ENCODE measurements at regions not wholly inside any gene's neighbourhood (a gene's known extent, or its start where the extent isn't known, plus 50 kb on each side); places are given as distances from the start of the nearest gene placed in this dataset.

DNA sequence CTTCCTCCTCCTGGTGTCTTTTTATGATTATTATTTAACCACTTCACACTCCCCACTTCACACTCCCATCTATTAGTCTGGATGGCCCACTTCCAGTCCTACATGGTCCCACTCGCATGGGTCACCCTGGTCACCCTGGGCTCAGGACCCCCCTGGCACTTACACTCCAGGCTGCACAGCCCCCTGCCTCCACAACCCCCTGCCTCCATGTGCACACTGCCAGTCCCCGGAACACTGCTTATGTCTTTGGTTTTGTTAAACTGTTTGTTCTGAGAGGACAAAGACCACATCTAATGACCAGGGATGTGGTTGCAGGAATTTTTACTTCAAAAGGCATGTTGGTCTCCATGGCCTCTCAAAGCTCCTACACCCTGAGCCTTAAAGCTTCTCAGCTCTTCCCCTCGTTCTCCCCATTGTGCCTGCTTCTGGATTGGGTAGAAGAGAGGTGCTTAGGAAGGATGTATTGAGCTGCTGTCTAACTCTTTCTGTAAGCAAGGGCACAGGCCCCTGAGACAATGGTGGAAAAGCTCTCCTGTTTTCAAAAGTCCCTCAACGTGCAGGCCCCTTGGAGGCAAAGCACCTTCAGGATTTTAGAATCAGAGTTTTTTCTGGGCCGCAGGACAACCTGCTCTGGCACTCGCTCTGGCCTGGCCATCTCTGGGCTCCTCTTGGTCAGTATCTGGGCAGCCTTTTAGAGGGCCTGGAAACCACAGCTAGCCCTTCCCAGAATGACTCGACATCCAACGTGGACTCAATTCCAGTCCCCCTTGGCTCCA, 150.0 kb upstream of the HAAO start:
- Histone ChIP-seq H4K20me1 (ENCODE audit: insufficient read depth, low read length) (no peaks in the 10 kb centered on the region), H3K79me2 (ENCODE audit: low read length) (no peaks in the 10 kb centered on the region), H3K4me1 (ENCODE audit: low read length) (no peaks in the 10 kb centered on the region), H2AFZ (ENCODE audit: low read depth, low read length) (no peak overlapping the region), H3K27ac (ENCODE audit: low read length) (no peak overlapping the region), H3K9me3 (ENCODE audit: insufficient read depth, low read length) (no peaks in the 10 kb centered on the region), H3K9ac (ENCODE audit: low read length) (no peak overlapping the region), H3K27me3 (ENCODE audit: low read depth, low read length) (0 out of 2 replicates have a peak, but pooled peaks cover 3% of the 10 kb centered on the region), H3K4me2 (ENCODE audit: low read length) (no peak overlapping the region), H3K4me3 (ENCODE audit: low read length) (no peak overlapping the region), H3K36me3 (replicated peaks; ENCODE audit: low read depth, low read length) (no peaks in the 10 kb centered on the region)
- TF ChIP-seq, protein P1, sequence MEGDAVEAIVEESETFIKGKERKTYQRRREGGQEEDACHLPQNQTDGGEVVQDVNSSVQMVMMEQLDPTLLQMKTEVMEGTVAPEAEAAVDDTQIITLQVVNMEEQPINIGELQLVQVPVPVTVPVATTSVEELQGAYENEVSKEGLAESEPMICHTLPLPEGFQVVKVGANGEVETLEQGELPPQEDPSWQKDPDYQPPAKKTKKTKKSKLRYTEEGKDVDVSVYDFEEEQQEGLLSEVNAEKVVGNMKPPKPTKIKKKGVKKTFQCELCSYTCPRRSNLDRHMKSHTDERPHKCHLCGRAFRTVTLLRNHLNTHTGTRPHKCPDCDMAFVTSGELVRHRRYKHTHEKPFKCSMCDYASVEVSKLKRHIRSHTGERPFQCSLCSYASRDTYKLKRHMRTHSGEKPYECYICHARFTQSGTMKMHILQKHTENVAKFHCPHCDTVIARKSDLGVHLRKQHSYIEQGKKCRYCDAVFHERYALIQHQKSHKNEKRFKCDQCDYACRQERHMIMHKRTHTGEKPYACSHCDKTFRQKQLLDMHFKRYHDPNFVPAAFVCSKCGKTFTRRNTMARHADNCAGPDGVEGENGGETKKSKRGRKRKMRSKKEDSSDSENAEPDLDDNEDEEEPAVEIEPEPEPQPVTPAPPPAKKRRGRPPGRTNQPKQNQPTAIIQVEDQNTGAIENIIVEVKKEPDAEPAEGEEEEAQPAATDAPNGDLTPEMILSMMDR (IDR thresholded peaks at IDR 0.05; ENCODE audit: low read depth, low read length): no peak
- no peak for TF ChIP-seq EZH2phosphoT487 (IDR thresholded peaks at IDR 0.05; ENCODE audit: low read depth)

DNA sequence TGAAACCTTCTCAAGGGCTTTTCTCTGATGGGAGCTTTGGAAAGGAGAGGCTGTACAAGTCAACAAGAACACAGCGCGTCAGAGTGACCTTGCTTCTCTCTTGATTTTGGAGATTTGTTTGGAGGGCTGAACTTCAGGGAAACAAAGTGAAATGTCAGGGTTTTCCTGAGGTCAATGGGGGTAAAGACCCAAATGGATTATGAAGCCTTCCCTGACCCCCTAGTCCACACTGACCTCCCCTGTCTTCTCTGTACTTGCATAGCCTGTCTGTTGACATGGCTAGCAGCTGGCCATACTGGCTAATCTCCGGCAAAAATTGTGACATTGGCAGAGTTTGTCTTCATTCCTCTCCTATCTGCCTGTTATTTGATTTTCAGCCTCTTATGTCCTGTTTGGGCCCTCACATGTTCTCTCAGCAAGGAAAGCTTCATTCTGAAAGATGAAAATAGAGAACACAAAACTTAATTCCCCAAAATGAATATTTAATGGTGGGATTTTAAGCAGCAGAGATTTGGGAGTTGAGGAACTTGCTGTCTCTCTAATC, 149.3 kb upstream of the HAAO start:
- H3K36me3 ChIP-seq (replicated peaks; ENCODE audit: low read depth, low read length): no peaks in the 10 kb centered on the region
- H3K9me3 ChIP-seq (ENCODE audit: insufficient read depth, low read length): no peaks in the 10 kb centered on the region
- no peaks in the 10 kb centered on the region for H4K20me1 ChIP-seq (ENCODE audit: insufficient read depth, low read length)
- H3K4me2 ChIP-seq (ENCODE audit: low read length): no peak overlapping the region
- no peak overlapping the region for H3K9ac ChIP-seq (ENCODE audit: low read length)
- H3K79me2 ChIP-seq (ENCODE audit: low read length): no peaks in the 10 kb centered on the region
- H3K27ac ChIP-seq (ENCODE audit: low read length): no peak overlapping the region
- no peaks in the 10 kb centered on the region for H3K4me1 ChIP-seq (ENCODE audit: low read length)
- H3K4me3 ChIP-seq (ENCODE audit: low read length): no peak overlapping the region
- 0 out of 2 replicates have a peak, but pooled peaks cover 3% of the 10 kb centered on the region for H3K27me3 ChIP-seq (ENCODE audit: low read depth, low read length)
- no peak overlapping the region for H2AFZ ChIP-seq (ENCODE audit: low read depth, low read length)
- TF ChIP-seq, protein P1 (IDR thresholded peaks at IDR 0.05; ENCODE audit: low read depth, low read length): no peak
- TF ChIP-seq EZH2phosphoT487 (IDR thresholded peaks at IDR 0.05; ENCODE audit: low read depth): no peak

DNA sequence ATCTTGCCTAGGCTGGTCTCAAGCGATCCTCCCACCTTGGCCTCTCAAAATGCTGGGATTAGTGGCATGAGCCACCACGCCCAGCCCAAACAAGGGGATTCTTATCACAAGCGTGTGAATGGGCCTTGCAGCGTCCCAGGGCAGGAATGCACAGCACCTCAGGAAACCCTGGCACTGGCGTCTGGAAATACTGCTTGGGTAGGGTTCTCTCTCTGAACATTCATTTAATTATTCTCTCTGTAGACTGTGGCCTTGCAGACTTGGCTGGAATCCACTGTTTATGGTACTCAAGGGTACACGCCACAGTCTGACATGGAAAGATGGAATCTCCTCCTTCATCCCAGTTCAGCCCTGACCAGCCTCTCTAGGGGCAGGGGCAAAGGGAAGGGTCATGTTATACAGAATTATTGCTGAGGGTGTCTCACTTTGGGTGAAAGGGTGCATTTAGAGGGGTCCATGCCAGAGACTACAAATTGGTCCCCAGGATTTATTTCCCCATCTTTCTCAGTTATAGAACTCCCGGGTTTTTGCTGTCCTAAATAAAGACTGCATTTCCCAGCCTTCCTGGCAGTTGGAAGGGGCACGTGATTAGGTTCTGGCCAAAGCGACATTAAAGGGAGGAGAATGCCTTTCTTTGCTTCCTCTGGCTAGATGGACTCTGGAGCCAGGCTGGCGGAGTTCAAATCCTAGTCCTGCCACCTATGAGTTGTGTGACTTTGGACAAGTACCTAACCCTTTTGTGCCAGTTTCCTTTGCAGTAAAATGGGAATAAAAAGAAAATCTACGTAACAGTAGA, 147.2 kb upstream of the HAAO start:
- Histone ChIP-seq H3K27me3 (ENCODE audit: low read depth, low read length) (0 out of 2 replicates have a peak, but pooled peaks cover 3% of the 10 kb centered on the region), H3K79me2 (ENCODE audit: low read length) (no peaks in the 10 kb centered on the region), H3K4me3 (ENCODE audit: low read length) (no peak overlapping the region), H3K9ac (ENCODE audit: low read length) (no peak overlapping the region), H3K9me3 (ENCODE audit: insufficient read depth, low read length) (no peaks in the 10 kb centered on the region), H3K27ac (ENCODE audit: low read length) (no peak overlapping the region), H2AFZ (ENCODE audit: low read depth, low read length) (no peak overlapping the region), H4K20me1 (ENCODE audit: insufficient read depth, low read length) (no peaks in the 10 kb centered on the region), H3K4me1 (ENCODE audit: low read length) (no peaks in the 10 kb centered on the region), H3K4me2 (ENCODE audit: low read length) (no peak overlapping the region), H3K36me3 (replicated peaks; ENCODE audit: low read depth, low read length) (no peaks in the 10 kb centered on the region)
- no peak for TF ChIP-seq EZH2phosphoT487 (IDR thresholded peaks at IDR 0.05; ENCODE audit: low read depth)
- TF ChIP-seq, protein P1 (IDR thresholded peaks at IDR 0.05; ENCODE audit: low read depth, low read length): no peak
